ENCODE measurements at regions not wholly inside any gene's neighbourhood (a gene's known extent, or its start where the extent isn't known, plus 50 kb on each side); places are given as distances from the start of the nearest gene placed in this dataset.

DNA sequence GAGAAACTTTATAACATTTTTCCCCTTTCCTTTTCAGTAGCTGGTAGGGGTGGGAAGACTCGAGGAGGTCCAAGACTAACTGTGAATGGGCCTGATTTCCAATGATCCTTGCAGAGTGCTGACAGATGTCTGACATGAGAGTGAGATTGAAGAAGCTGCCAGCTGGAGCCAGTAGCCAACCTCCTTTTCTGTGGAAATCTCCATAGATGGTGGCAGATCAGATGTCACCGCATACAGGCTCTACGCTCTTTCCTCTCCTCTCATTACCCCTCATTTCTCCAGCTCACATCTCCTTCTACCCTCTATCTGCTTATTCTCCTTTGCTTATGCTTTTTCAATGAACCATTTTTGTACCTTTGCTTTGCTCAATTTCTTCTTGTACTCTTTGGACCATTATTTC is 395.2 kb upstream of the TNC start:
- TF ChIP-seq TEAD4 (IDR thresholded peaks at IDR 0.05; ENCODE audit: borderline replicate concordance, insufficient read depth) (no peak), MEF2A (IDR thresholded peaks at IDR 0.05; ENCODE audit: borderline replicate concordance, low read depth) (no peak), NFIC (IDR thresholded peaks at IDR 0.05; ENCODE audit: borderline replicate concordance) (no peak), FOXJ3 (CRISPR knock-in tag; IDR thresholded peaks at IDR 0.05) (no peak), RFX5 (IDR thresholded peaks at IDR 0.05; ENCODE audit: low read length) (no peak), JUND (IDR thresholded peaks at IDR 0.05) (no peak)
- TF ChIP-seq, protein P1, sequence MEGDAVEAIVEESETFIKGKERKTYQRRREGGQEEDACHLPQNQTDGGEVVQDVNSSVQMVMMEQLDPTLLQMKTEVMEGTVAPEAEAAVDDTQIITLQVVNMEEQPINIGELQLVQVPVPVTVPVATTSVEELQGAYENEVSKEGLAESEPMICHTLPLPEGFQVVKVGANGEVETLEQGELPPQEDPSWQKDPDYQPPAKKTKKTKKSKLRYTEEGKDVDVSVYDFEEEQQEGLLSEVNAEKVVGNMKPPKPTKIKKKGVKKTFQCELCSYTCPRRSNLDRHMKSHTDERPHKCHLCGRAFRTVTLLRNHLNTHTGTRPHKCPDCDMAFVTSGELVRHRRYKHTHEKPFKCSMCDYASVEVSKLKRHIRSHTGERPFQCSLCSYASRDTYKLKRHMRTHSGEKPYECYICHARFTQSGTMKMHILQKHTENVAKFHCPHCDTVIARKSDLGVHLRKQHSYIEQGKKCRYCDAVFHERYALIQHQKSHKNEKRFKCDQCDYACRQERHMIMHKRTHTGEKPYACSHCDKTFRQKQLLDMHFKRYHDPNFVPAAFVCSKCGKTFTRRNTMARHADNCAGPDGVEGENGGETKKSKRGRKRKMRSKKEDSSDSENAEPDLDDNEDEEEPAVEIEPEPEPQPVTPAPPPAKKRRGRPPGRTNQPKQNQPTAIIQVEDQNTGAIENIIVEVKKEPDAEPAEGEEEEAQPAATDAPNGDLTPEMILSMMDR (IDR thresholded peaks at IDR 0.05), result no peak

Measured in SK-N-SH (cell line).